ENCODE measurements at regions not wholly inside any gene's neighbourhood (a gene's known extent, or its start where the extent isn't known, plus 50 kb on each side); places are given as distances from the start of the nearest gene placed in this dataset.

DNA sequence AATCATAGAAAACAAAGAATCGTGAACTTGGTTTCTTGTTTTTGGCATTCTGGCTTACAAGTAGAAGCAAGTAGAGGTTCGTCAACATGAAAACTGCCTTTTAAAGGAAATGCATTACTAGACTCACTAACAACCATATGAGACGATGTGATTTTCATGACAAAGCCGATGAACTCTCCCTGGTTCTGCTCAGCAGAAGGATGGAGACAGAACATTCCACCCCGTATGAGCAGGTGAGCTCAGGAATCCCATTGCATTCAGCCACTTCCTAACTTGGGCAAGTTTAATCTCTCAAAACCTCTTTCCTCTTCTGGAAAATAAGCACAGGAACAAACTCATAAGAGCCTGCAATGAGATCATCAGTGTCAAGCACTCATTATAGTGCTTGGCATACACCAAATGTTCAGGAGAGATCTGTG is 57.4 kb upstream of the SVIL start (continued):
- TF ChIP-seq RBAK (tag by site-specific recombination; IDR thresholded peaks at IDR 0.05) (no peak), ZFHX2 (tag by site-specific recombination; conservative IDR thresholded peaks at IDR 0.05) (no peak), IKZF3 (tag by site-specific recombination; IDR thresholded peaks at IDR 0.05) (peak; percentile 35; the same call in 1 of the 2 replicates), ZNF521 (tag by site-specific recombination; IDR thresholded peaks at IDR 0.05) (no peak), WT1 (tag by site-specific recombination; IDR thresholded peaks at IDR 0.05) (no peak), ZNF514 (tag by site-specific recombination; IDR thresholded peaks at IDR 0.05) (no peak), ZNF274 (IDR thresholded peaks at IDR 0.05; ENCODE audit: low read length) (no peak), ZNF274 (tag by site-specific recombination; IDR thresholded peaks at IDR 0.05; ENCODE audit: borderline replicate concordance) (no peak), ZNF350 (tag by site-specific recombination; IDR thresholded peaks at IDR 0.05) (no peak), ZNF843 (tag by site-specific recombination; IDR thresholded peaks at IDR 0.05) (no peak), ZNF776 (tag by site-specific recombination; IDR thresholded peaks at IDR 0.05; ENCODE audit: borderline replicate concordance) (no peak), ZNF132 (tag by site-specific recombination; IDR thresholded peaks at IDR 0.05; ENCODE audit: borderline replicate concordance) (no peak), GLIS1 (tag by site-specific recombination; IDR thresholded peaks at IDR 0.05) (no peak), ZNF621 (tag by site-specific recombination; IDR thresholded peaks at IDR 0.05) (no peak), SCRT1 (tag by site-specific recombination; IDR thresholded peaks at IDR 0.05; ENCODE audit: borderline replicate concordance) (no peak), ZNF701 (tag by site-specific recombination; IDR thresholded peaks at IDR 0.05) (no peak), ZIC2 (tag by site-specific recombination; IDR thresholded peaks at IDR 0.05) (no peak), ZNF629 (tag by site-specific recombination; IDR thresholded peaks at IDR 0.05) (0 out of 2 replicates have a peak, but pooled peaks have one; percentile 8), ZNF777 (tag by site-specific recombination; IDR thresholded peaks at IDR 0.05; ENCODE audit: borderline replicate concordance) (no peak), BCL11A (tag by site-specific recombination; IDR thresholded peaks at IDR 0.05; ENCODE audit: low read depth) (no peak), ZNF837 (tag by site-specific recombination; IDR thresholded peaks at IDR 0.05) (no peak), SCRT2 (tag by site-specific recombination; IDR thresholded peaks at IDR 0.05) (no peak), ZNF791 (tag by site-specific recombination; IDR thresholded peaks at IDR 0.05) (no peak), ZNF76 (tag by site-specific recombination; IDR thresholded peaks at IDR 0.05; ENCODE audit: borderline replicate concordance, low read depth) (no peak), ZNF223 (tag by site-specific recombination; IDR thresholded peaks at IDR 0.05) (no peak)
- TF ChIP-seq, protein P1, sequence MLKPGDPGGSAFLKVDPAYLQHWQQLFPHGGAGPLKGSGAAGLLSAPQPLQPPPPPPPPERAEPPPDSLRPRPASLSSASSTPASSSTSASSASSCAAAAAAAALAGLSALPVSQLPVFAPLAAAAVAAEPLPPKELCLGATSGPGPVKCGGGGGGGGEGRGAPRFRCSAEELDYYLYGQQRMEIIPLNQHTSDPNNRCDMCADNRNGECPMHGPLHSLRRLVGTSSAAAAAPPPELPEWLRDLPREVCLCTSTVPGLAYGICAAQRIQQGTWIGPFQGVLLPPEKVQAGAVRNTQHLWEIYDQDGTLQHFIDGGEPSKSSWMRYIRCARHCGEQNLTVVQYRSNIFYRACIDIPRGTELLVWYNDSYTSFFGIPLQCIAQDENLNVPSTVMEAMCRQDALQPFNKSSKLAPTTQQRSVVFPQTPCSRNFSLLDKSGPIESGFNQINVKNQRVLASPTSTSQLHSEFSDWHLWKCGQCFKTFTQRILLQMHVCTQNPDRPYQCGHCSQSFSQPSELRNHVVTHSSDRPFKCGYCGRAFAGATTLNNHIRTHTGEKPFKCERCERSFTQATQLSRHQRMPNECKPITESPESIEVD (tag by site-specific recombination; IDR thresholded peaks at IDR 0.05) = peak; percentile 56; the same call in 1 of the 2 replicates
- TF ChIP-seq, protein P2, sequence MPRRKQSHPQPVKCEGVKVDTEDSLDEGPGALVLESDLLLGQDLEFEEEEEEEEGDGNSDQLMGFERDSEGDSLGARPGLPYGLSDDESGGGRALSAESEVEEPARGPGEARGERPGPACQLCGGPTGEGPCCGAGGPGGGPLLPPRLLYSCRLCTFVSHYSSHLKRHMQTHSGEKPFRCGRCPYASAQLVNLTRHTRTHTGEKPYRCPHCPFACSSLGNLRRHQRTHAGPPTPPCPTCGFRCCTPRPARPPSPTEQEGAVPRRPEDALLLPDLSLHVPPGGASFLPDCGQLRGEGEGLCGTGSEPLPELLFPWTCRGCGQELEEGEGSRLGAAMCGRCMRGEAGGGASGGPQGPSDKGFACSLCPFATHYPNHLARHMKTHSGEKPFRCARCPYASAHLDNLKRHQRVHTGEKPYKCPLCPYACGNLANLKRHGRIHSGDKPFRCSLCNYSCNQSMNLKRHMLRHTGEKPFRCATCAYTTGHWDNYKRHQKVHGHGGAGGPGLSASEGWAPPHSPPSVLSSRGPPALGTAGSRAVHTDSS (tag by site-specific recombination; IDR thresholded peaks at IDR 0.05) = no peak
- TF ChIP-seq, protein P3, sequence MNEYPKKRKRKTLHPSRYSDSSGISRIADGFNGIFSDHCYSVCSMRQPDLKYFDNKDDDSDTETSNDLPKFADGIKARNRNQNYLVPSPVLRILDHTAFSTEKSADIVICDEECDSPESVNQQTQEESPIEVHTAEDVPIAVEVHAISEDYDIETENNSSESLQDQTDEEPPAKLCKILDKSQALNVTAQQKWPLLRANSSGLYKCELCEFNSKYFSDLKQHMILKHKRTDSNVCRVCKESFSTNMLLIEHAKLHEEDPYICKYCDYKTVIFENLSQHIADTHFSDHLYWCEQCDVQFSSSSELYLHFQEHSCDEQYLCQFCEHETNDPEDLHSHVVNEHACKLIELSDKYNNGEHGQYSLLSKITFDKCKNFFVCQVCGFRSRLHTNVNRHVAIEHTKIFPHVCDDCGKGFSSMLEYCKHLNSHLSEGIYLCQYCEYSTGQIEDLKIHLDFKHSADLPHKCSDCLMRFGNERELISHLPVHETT (tag by site-specific recombination; IDR thresholded peaks at IDR 0.05) = no peak
- TF ChIP-seq, protein P4, sequence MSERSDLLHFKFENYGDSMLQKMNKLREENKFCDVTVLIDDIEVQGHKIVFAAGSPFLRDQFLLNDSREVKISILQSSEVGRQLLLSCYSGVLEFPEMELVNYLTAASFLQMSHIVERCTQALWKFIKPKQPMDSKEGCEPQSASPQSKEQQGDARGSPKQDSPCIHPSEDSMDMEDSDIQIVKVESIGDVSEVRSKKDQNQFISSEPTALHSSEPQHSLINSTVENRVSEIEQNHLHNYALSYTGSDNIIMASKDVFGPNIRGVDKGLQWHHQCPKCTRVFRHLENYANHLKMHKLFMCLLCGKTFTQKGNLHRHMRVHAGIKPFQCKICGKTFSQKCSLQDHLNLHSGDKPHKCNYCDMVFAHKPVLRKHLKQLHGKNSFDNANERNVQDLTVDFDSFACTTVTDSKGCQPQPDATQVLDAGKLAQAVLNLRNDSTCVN (tag by site-specific recombination; optimal IDR thresholded peaks at IDR 0.05) = no peak
- TF ChIP-seq, protein P5, sequence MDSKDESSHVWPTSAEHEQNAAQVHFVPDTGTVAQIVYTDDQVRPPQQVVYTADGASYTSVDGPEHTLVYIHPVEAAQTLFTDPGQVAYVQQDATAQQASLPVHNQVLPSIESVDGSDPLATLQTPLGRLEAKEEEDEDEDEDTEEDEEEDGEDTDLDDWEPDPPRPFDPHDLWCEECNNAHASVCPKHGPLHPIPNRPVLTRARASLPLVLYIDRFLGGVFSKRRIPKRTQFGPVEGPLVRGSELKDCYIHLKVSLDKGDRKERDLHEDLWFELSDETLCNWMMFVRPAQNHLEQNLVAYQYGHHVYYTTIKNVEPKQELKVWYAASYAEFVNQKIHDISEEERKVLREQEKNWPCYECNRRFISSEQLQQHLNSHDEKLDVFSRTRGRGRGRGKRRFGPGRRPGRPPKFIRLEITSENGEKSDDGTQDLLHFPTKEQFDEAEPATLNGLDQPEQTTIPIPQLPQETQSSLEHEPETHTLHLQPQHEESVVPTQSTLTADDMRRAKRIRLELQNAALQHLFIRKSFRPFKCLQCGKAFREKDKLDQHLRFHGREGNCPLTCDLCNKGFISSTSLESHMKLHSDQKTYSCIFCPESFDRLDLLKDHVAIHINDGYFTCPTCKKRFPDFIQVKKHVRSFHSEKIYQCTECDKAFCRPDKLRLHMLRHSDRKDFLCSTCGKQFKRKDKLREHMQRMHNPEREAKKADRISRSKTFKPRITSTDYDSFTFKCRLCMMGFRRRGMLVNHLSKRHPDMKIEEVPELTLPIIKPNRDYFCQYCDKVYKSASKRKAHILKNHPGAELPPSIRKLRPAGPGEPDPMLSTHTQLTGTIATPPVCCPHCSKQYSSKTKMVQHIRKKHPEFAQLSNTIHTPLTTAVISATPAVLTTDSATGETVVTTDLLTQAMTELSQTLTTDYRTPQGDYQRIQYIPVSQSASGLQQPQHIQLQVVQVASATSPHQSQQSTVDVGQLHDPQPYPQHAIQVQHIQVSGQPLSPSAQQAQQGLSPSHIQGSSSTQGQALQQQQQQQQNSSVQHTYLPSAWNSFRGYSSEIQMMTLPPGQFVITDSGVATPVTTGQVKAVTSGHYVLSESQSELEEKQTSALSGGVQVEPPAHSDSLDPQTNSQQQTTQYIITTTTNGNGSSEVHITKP (tag by site-specific recombination; IDR thresholded peaks at IDR 0.05) = peak; percentile 79
- TF ChIP-seq, protein P6, sequence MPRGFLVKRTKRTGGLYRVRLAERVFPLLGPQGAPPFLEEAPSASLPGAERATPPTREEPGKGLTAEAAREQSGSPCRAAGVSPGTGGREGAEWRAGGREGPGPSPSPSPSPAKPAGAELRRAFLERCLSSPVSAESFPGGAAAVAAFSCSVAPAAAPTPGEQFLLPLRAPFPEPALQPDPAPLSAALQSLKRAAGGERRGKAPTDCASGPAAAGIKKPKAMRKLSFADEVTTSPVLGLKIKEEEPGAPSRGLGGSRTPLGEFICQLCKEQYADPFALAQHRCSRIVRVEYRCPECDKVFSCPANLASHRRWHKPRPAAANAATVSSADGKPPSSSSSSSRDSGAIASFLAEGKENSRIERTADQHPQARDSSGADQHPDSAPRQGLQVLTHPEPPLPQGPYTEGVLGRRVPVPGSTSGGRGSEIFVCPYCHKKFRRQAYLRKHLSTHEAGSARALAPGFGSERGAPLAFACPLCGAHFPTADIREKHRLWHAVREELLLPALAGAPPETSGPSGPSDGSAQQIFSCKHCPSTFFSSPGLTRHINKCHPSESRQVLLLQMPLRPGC (tag by site-specific recombination; IDR thresholded peaks at IDR 0.05) = peak; percentile 50
